Mesenchymal stem cell (in vitro differentiated cells and primary cell): ENCODE measurements at regions not wholly inside any gene's neighbourhood (a gene's known extent, or its start where the extent isn't known, plus 50 kb on each side); places are given as distances from the start of the nearest gene placed in this dataset.
"Not testable (repeated sequence)": the region's sequence is repeated elsewhere in the genome, so short reads cannot be mapped to it uniquely, and the experiment has no call there.

Source experiments
- DNase-seq: peaks from one replicate; pipeline ENCODE4 v3.0.0-alpha.2; 2013
- H2AFZ ChIP-seq: one replicate; pipeline ENCODE4 v1.6.1; 2013; ENCODE audit warnings: low read depth, mild to moderate bottlenecking, control low read depth, inconsistent platforms, low read length, moderate library complexity
- H2AK5ac ChIP-seq: 2 replicates; pipeline ENCODE4 v1.6.1; 2013; ENCODE audit warnings: low read length, moderate library complexity, mild to moderate bottlenecking, inconsistent platforms; ENCODE audit not compliant: severe bottlenecking
- H2BK120ac ChIP-seq: one replicate; pipeline ENCODE4 v1.6.1; 2013; ENCODE audit warnings: low read depth, mild to moderate bottlenecking, inconsistent platforms, low read length, moderate library complexity
- H2BK12ac ChIP-seq, 2 experiments: one replicate each; pipeline ENCODE4 v1.6.1; 2013; ENCODE audit warnings: inconsistent platforms in 2 of 2, low read length in 2 of 2, mild to moderate bottlenecking in 2 of 2, moderate library complexity in 2 of 2, control low read depth in 1 of 2
- H2BK15ac ChIP-seq: one replicate; pipeline ENCODE4 v1.6.1; 2013; ENCODE audit warnings: mild to moderate bottlenecking, low read depth, inconsistent platforms; ENCODE audit not compliant: poor library complexity, severe bottlenecking
- H2BK5ac ChIP-seq: 2 replicates; pipeline ENCODE4 v1.6.1; 2013; ENCODE audit warnings: low read depth, mild to moderate bottlenecking, low read length, control low read depth, inconsistent platforms; ENCODE audit not compliant: poor library complexity, severe bottlenecking
- H3K14ac ChIP-seq, 2 experiments: one replicate each; pipeline ENCODE4 v1.6.1; 2013; ENCODE audit warnings: inconsistent platforms in 2 of 2, low read length in 2 of 2, control low read depth in 1 of 2, mild to moderate bottlenecking in 1 of 2, moderate library complexity in 1 of 2
- H3K18ac ChIP-seq, 2 experiments: one replicate each; pipeline ENCODE4 v1.6.1; 2013; ENCODE audit warnings: inconsistent platforms in 2 of 2, low read length in 2 of 2, control low read depth in 1 of 2, low read depth in 1 of 2, mild to moderate bottlenecking in 1 of 2
- H3K23ac ChIP-seq, 2 experiments: one replicate each; pipeline ENCODE4 v1.6.1; 2013; ENCODE audit warnings: inconsistent platforms in 2 of 2, low read length in 2 of 2, mild to moderate bottlenecking in 2 of 2, moderate library complexity in 2 of 2, control low read depth in 1 of 2
- H3K27ac ChIP-seq: 2 replicates; pipeline ENCODE4 v1.5.1; 2013; ENCODE audit warnings: mild to moderate bottlenecking, moderate library complexity, low read length, control low read depth, inconsistent platforms; ENCODE audit not compliant: poor library complexity, severe bottlenecking
- H3K27me3 ChIP-seq, 2 experiments: 2 replicates each; pipeline versions ENCODE4 v1.6.1 to v1.7.0; 2013; ENCODE audit warnings: low read length in 2 of 2, mild to moderate bottlenecking in 2 of 2, moderate library complexity in 2 of 2, control low read depth in 1 of 2, inconsistent platforms in 1 of 2; ENCODE audit not compliant: control insufficient read depth in 1 of 2, insufficient read depth in 1 of 2
- H3K36me3 ChIP-seq, 2 experiments: 2 replicates each; pipeline versions ENCODE4 v1.6.1 to v1.7.0; 2013; ENCODE audit warnings: low read length in 2 of 2, control low read depth in 1 of 2, inconsistent platforms in 1 of 2, low read depth in 1 of 2, mild to moderate bottlenecking in 1 of 2; ENCODE audit not compliant: insufficient read depth in 2 of 2, control insufficient read depth in 1 of 2
- H3K4ac ChIP-seq, 2 experiments: one replicate each; pipeline ENCODE4 v1.6.1; 2013; ENCODE audit warnings: inconsistent platforms in 2 of 2, low read length in 2 of 2, mild to moderate bottlenecking in 2 of 2, moderate library complexity in 2 of 2, control low read depth in 1 of 2, low read depth in 1 of 2
- H3K4me1 ChIP-seq: 2 replicates; pipeline ENCODE4 v1.6.1; 2013; ENCODE audit warnings: low read depth, low read length, control low read depth; ENCODE audit not compliant: control insufficient read depth, insufficient read depth
- H3K4me2 ChIP-seq: 2 replicates; pipeline ENCODE4 v1.6.1; 2013; ENCODE audit warnings: low read length, mild to moderate bottlenecking, inconsistent platforms; ENCODE audit not compliant: poor library complexity, severe bottlenecking
- H3K4me3 ChIP-seq, 2 experiments: 2 replicates each; pipeline versions ENCODE4 v1.5.1 to v1.7.0; 2013; ENCODE audit warnings: low read length in 2 of 2, mild to moderate bottlenecking in 2 of 2, control low read depth in 1 of 2, low read depth in 1 of 2; ENCODE audit not compliant: insufficient read depth in 1 of 2
- H3K79me1 ChIP-seq: replicated peaks from 2 replicates; pipeline ENCODE4 v1.6.1; 2013; ENCODE audit warnings: mild to moderate bottlenecking, control low read depth, low read length, inconsistent platforms; ENCODE audit not compliant: poor library complexity, severe bottlenecking
- H3K9ac ChIP-seq: 2 replicates; pipeline ENCODE4 v1.7.0; 2013; ENCODE audit warnings: mild to moderate bottlenecking, low read length, moderate library complexity
- H3K9me3 ChIP-seq: 2 replicates; pipeline ENCODE4 v1.7.0; 2013; ENCODE audit warnings: mild to moderate bottlenecking, low read length; ENCODE audit not compliant: control insufficient read depth
- H4K8ac ChIP-seq: one replicate; pipeline ENCODE4 v1.6.1; 2013; ENCODE audit warnings: inconsistent platforms, mild to moderate bottlenecking, low read length, moderate library complexity
- H4K91ac ChIP-seq: one replicate; pipeline ENCODE4 v1.6.1; 2013; ENCODE audit warnings: mild to moderate bottlenecking, low read length, inconsistent platforms
- WGBS: methylation state at CpG from one replicate; pipeline ENCODE4 v1.1.7; 2013; ENCODE audit warnings: mixed read lengths; 5-methylcytosine and 5-hydroxymethylcytosine counted together

GRCh38 chr12:68442353-68442972, 110.3 kb upstream of the MDM1 start:
- H4K91ac ChIP-seq, H2BK120ac ChIP-seq, H3K4me2 ChIP-seq, H3K4ac ChIP-seq, H4K8ac ChIP-seq, H2BK15ac ChIP-seq, H3K4me1 ChIP-seq, H3K9ac ChIP-seq, H3K18ac ChIP-seq, H3K27me3 ChIP-seq, H3K4me3 ChIP-seq, H3K36me3 ChIP-seq, H2AFZ ChIP-seq, DNase-seq, H2BK12ac ChIP-seq, H3K23ac ChIP-seq, H3K27ac ChIP-seq, H2AK5ac ChIP-seq, H3K14ac ChIP-seq, H2BK5ac ChIP-seq, H3K79me1 ChIP-seq: not testable (repeated sequence)
- peaks cover 16% of the 10 kb centered on the region for H3K9me3 ChIP-seq
- WGBS, result 91% methylated on average over 3 of the region's 3 CpGs

GRCh38 chr12:68443695-68444094, 111.5 kb upstream of the MDM1 start:
- H2BK12ac ChIP-seq, H2AK5ac ChIP-seq, H2BK120ac ChIP-seq, H3K4me2 ChIP-seq, H3K4ac ChIP-seq, H4K91ac ChIP-seq, H3K4me1 ChIP-seq, H3K4me3 ChIP-seq, H2BK15ac ChIP-seq, H3K36me3 ChIP-seq, H3K79me1 ChIP-seq, DNase-seq, H3K18ac ChIP-seq, H2AFZ ChIP-seq, H3K9ac ChIP-seq, H4K8ac ChIP-seq, H2BK5ac ChIP-seq, H3K27me3 ChIP-seq, H3K27ac ChIP-seq, H3K14ac ChIP-seq, H3K23ac ChIP-seq: not testable (repeated sequence)
- peaks cover 16% of the 10 kb centered on the region for H3K9me3 ChIP-seq
- 94% methylated on average over 2 of the region's 2 CpGs for WGBS

GRCh38 chr12:68445824-68446223, 113.7 kb upstream of the MDM1 start:
- Histone ChIP-seq H4K8ac (no peak overlapping the region), H3K27me3 (no peaks in the 10 kb centered on the region), H3K4me3 (no peak overlapping the region), H3K4me2 (no peak overlapping the region), H3K9me3 (peaks cover 16% of the 10 kb centered on the region), H3K27ac (no peak overlapping the region), H2AK5ac (no peak overlapping the region), H2BK120ac (no peak overlapping the region), H2BK12ac (no peak overlapping the region), H3K79me1 (no peaks in the 10 kb centered on the region), H3K36me3 (no peaks in the 10 kb centered on the region), H3K23ac (no peak overlapping the region), H3K4me1 (no peaks in the 10 kb centered on the region), H3K14ac (no peak overlapping the region), H2BK15ac (no peak overlapping the region), H2AFZ (no peak overlapping the region), H4K91ac (no peak overlapping the region), H3K4ac (no peak overlapping the region), H2BK5ac (no peak overlapping the region), H3K9ac (peak overlapping the region; percentile 3), H3K18ac (no peak overlapping the region)
- 16% methylated on average over 1 of the region's 1 CpG for WGBS
- DNase-seq, result peak; percentile 64

- Histone ChIP-seq H3K14ac (no peak overlapping the region), H4K91ac (no peak overlapping the region), H4K8ac (no peak overlapping the region), H3K27ac (no peak overlapping the region), H2BK15ac (no peak overlapping the region), H3K4me3 (no peak overlapping the region), H3K4ac (peak overlapping the region in 1 of 2 experiments; percentile 49), H3K18ac (no peak overlapping the region), H3K36me3 (no peaks in the 10 kb centered on the region), H2BK5ac (no peak overlapping the region), H3K23ac (no peak overlapping the region), H2AK5ac (no peak overlapping the region), H3K9ac (peak overlapping the region; percentile 3), H3K27me3 (no peaks in the 10 kb centered on the region), H3K79me1 (no peaks in the 10 kb centered on the region), H3K4me1 (no peaks in the 10 kb centered on the region), H2BK12ac (no peak overlapping the region), H3K9me3 (peaks cover 16% of the 10 kb centered on the region), H3K4me2 (no peak overlapping the region), H2BK120ac (no peak overlapping the region), H2AFZ (no peak overlapping the region)
- WGBS, result no CpG with 5 or more reads among the region's 1 CpG
- DNase-seq, result no peak
These were observed 114.2 kb upstream of the MDM1 start for GRCh38 chr12:68446384-68446783.
